GM12878 (cell line): ENCODE measurements at regions not wholly inside any gene's neighbourhood (a gene's known extent, or its start where the extent isn't known, plus 50 kb on each side); places are given as distances from the start of the nearest gene placed in this dataset.

Source experiments
- ATAC-seq: fragments of 200-7000 bp; cut with Tn5 transposase; 3 replicates; pipeline ENCODE4 v1.9.1; 2020; ENCODE audit warnings: mild to moderate bottlenecking, moderate library complexity
- BruUV-seq: library from RNA; stranded (reverse); fragments of 400-500 nt; replicated peaks from 2 replicates; lab custom pipeline; 2021; lab: Mats Ljungman, UMichigan
- CTCF ChIA-PET: fragments of 300-600 bp; sonication (Branson Sonifier 250); formaldehyde crosslinking; extraction: SDS; loops from one replicate; lab custom pipeline; 2021; ENCODE audit warnings: inconsistent platforms; lab: Yijun Ruan, JAX
- POLR2A ChIA-PET: fragments of 350-600 bp; formaldehyde crosslinking; extraction: SDS; loops from one replicate; lab custom pipeline; 2021; ENCODE audit warnings: inconsistent platforms; lab: Charles Lee
- RAD21 ChIA-PET: fragments of 300-600 bp; sonication (Branson Sonifier 250); formaldehyde crosslinking; loops from one replicate; lab custom pipeline; 2023; ENCODE audit warnings: antibody characterized with exemption; ENCODE audit not compliant: unreplicated experiment; lab: Charles Lee
- SMC1A ChIA-PET: fragments of 300-600 bp; sonication (Branson Sonifier 250); formaldehyde crosslinking; loops from one replicate; lab custom pipeline; 2023; ENCODE audit not compliant: unreplicated experiment, uncharacterized antibody; lab: Charles Lee
- DNase-seq: peaks from one replicate; pipeline ENCODE4 v3.0.0-alpha.2; 2011; ENCODE audit warnings: low read depth, low spot score
- FAIRE-seq: peaks from 3 replicates; lab custom pipeline; 2011; peaks lifted over from hg19 to GRCh38; lab: Jason Lieb, UNC
- H2AFZ ChIP-seq: 2 replicates; pipeline ENCODE4 v1.6.0; 2011; ENCODE audit warnings: low read depth, low read length, control low read depth; ENCODE audit not compliant: control insufficient read depth
- H3K27ac ChIP-seq: 2 replicates; pipeline ENCODE4 v1.5.1; 2011; ENCODE audit warnings: control low read depth; ENCODE audit not compliant: control insufficient read depth, insufficient read depth
- H3K27me3 ChIP-seq, 2 experiments: replicated peaks in 1 of 2; 2 replicates each; pipeline versions ENCODE4 v1.6.0 to v1.6.1; 2011; ENCODE audit warnings: low read length in 1 of 2; ENCODE audit not compliant: control insufficient read depth in 2 of 2, insufficient read depth in 2 of 2
- H3K36me3 ChIP-seq, 2 experiments: 2 replicates each; pipeline ENCODE4 v1.5.1; 2011; ENCODE audit warnings: low read length in 1 of 2; ENCODE audit not compliant: control insufficient read depth in 2 of 2, insufficient read depth in 2 of 2
- H3K4me1 ChIP-seq: 2 replicates; pipeline ENCODE4 v1.6.1; 2011; ENCODE audit warnings: mild to moderate bottlenecking, low read length, moderate library complexity, mixed read lengths; ENCODE audit not compliant: control insufficient read depth, insufficient read depth
- H3K4me2 ChIP-seq: 2 replicates; pipeline ENCODE4 v1.6.0; 2011; ENCODE audit warnings: control low read depth; ENCODE audit not compliant: control insufficient read depth, insufficient read depth
- H3K4me3 ChIP-seq: fragments of 200-600 bp; sonication (generic); 2 replicates; pipeline ENCODE4 v1.5.1; 2016
- H3K79me2 ChIP-seq: 2 replicates; pipeline ENCODE4 v1.6.0; 2011; ENCODE audit warnings: low read length; ENCODE audit not compliant: control insufficient read depth, insufficient read depth
- H3K9ac ChIP-seq: 2 replicates; pipeline ENCODE4 v1.8.0; 2011; ENCODE audit warnings: low read length, control low read depth, mixed read lengths; ENCODE audit not compliant: control insufficient read depth, insufficient read depth
- H3K9me3 ChIP-seq: replicated peaks from 3 replicates; pipeline ENCODE4 v1.5.1; 2011; ENCODE audit warnings: mild to moderate bottlenecking, low read length; ENCODE audit not compliant: control insufficient read depth, insufficient read depth
- H4K20me1 ChIP-seq: 2 replicates; pipeline ENCODE4 v1.6.0; 2011; ENCODE audit not compliant: control insufficient read depth, insufficient read depth
- ATF7 ChIP-seq: fragments of 450-650 bp; IDR thresholded peaks from 2 replicates; pipeline ENCODE4 v1.6.1; 2016; ENCODE audit warnings: low read depth, mild to moderate bottlenecking
- CHD4 ChIP-seq: fragments of 200-600 bp; sonication (generic); IDR thresholded peaks from 2 replicates; pipeline ENCODE4 v1.6.1; 2016; ENCODE audit warnings: mild to moderate bottlenecking
- CREB1 ChIP-seq: IDR thresholded peaks from 2 replicates; pipeline ENCODE4 v1.6.1; 2012; ENCODE audit warnings: low read depth, mild to moderate bottlenecking, inconsistent platforms
- EP300 ChIP-seq, 2 experiments: fragments of 150-350 bp in 1 of 2; IDR thresholded peaks; 2 replicates each; pipeline ENCODE4 v1.6.1; 2011 to 2012; ENCODE audit warnings: low read depth in 2 of 2, low read length in 2 of 2, borderline replicate concordance in 1 of 2, improper control_type of control experiment in 1 of 2, inconsistent platforms in 1 of 2; ENCODE audit not compliant: control insufficient read depth in 1 of 2
- ETV6 ChIP-seq, 2 experiments: fragments of 450-650 bp in 1 of 2; IDR thresholded peaks in 1 of 2; conservative IDR thresholded peaks in 1 of 2; 2 replicates each; pipeline ENCODE4 v1.6.1; 2014; ENCODE audit warnings: antibody characterized with exemption in 1 of 2, borderline replicate concordance in 1 of 2, low read depth in 1 of 2, mild to moderate bottlenecking in 1 of 2, moderate library complexity in 1 of 2
- IRF5 ChIP-seq: fragments of 450-650 bp; IDR thresholded peaks from 2 replicates; pipeline ENCODE4 v1.6.1; 2017; ENCODE audit warnings: borderline replicate concordance
- KLF5 ChIP-seq: fragments of 450-650 bp; IDR thresholded peaks from 2 replicates; pipeline ENCODE4 v1.6.1; 2014; ENCODE audit warnings: mild to moderate bottlenecking; ENCODE audit not compliant: partially characterized antibody
- MEF2A ChIP-seq: IDR thresholded peaks from 2 replicates; pipeline ENCODE4 v1.6.1; 2011; ENCODE audit warnings: low read depth, mild to moderate bottlenecking, low read length, moderate library complexity; ENCODE audit not compliant: insufficient read depth
- MTA2 ChIP-seq: fragments of 450-650 bp; IDR thresholded peaks from 2 replicates; pipeline ENCODE4 v1.6.1; 2016; ENCODE audit warnings: low read depth, mild to moderate bottlenecking, moderate library complexity
- NFYB ChIP-seq: IDR thresholded peaks from 2 replicates; pipeline ENCODE4 v1.6.1; 2011; ENCODE audit warnings: low read depth, mild to moderate bottlenecking, low read length, improper control_type of control experiment, moderate library complexity; ENCODE audit not compliant: insufficient read depth
- RBBP5 ChIP-seq: fragments of 200-600 bp; sonication (generic); conservative IDR thresholded peaks from 2 replicates; pipeline ENCODE4 v1.6.1; 2016
- RELA ChIP-seq: fragments of 450-650 bp; IDR thresholded peaks from 2 replicates; pipeline ENCODE4 v1.8.0; 2014; ENCODE audit warnings: borderline replicate concordance; ENCODE audit not compliant: partially characterized antibody
- SMAD5 ChIP-seq: IDR thresholded peaks from 2 replicates; pipeline ENCODE4 v1.6.1; 2016; ENCODE audit warnings: antibody characterized with exemption, low read depth
- SPI1 ChIP-seq: IDR thresholded peaks from 2 replicates; pipeline ENCODE4 v1.6.1; 2011; ENCODE audit warnings: low read depth, mild to moderate bottlenecking, low read length, moderate library complexity, borderline replicate concordance; ENCODE audit not compliant: insufficient read depth
- WGBS: methylation state at CpG from one replicate; pipeline ENCODE4 v1.1.6; 2016; ENCODE audit warnings: low lambda C conversion rate; ENCODE audit not compliant: insufficient replicate concordance, insufficient coverage; ENCODE audit errors: missing lambda C conversion rate; 5-methylcytosine and 5-hydroxymethylcytosine counted together
- in situ Hi-C: fragments of 300-500 bp; cut with MboI; formaldehyde crosslinking; loops from 9 replicates; pipeline ENCODE4 v1.14.3; 2018; ENCODE audit warnings: mixed read lengths
- intact Hi-C: fragments of 100-400 bp; cut with micrococcal nuclease; formaldehyde crosslinking; loops from one replicate; pipeline ENCODE4 v1.14.2; 2022; ENCODE audit not compliant: unreplicated experiment
- TF ChIP-seq, protein P1 (sequence below): IDR thresholded peaks from 2 replicates; pipeline ENCODE4 v1.6.1; 2012; ENCODE audit warnings: low read length, inconsistent platforms

GRCh38 chr13:44808185-44808584, 181.1 kb downstream of the NUFIP1 start:
- in situ Hi-C loops (no loop called here), intact Hi-C loops (no loop called here)
- BruUV-seq = no TSS peak
- ATAC-seq (no peak), FAIRE-seq (no peak)
- no peaks in the 10 kb centered on the region for H3K4me1 ChIP-seq
- H4K20me1 ChIP-seq = no peaks in the 10 kb centered on the region
- no peak overlapping the region for H3K4me3 ChIP-seq
- TF ChIP-seq CHD4 (no peak), NFYB (no peak), MEF2A (no peak)
- TF ChIP-seq, all 136 proteins: peak for 0
- H3K27me3 ChIP-seq = no peaks in the 10 kb centered on the region; a peak in 2 of 4 replicates
- H3K9ac ChIP-seq = no peak overlapping the region
- ChIA-PET CTCF (no interaction called here), RAD21 (no interaction called here), POLR2A (no interaction called here), SMC1A (no interaction called here)
- DNase-seq = no peak
- no peaks in the 10 kb centered on the region for H3K9me3 ChIP-seq
- no peak overlapping the region for H3K27ac ChIP-seq
- H2AFZ ChIP-seq = no peak overlapping the region
- H3K4me2 ChIP-seq = no peak overlapping the region
- WGBS = 0% methylated on average over 1 of the region's 1 CpG
- H3K79me2 ChIP-seq = no peaks in the 10 kb centered on the region
- H3K36me3 ChIP-seq = no peaks in the 10 kb centered on the region

DNA sequence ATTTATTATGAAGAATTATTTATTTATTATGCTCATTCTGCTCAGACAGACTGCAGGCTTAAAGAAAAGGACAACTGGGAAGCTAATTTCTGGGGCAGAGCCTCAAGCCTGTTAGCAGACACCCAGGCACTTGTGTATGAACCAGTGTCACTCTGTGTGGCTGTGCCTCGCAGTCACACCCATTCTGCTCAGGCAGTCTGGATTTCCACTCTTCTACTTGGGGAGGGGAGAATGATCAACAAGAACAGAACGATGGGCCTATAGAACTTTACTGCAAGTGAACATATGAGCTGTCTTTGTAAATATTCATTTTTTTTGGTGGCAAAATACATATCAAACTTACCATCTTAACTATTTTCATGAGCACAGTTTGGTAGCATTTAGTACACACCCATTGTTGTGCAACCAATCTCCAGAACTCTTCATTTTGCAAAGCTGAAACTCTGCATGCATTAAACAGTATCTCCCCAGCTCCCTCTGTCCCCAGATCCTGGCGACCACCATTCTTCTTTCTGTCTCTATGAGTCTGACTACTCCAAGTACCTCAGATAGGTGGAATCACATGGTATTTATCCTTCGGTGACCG, 181.7 kb downstream of the NUFIP1 start:
- DNase-seq (no peak), FAIRE-seq (no peak), ATAC-seq (no peak)
- H3K4me2 ChIP-seq = no peak overlapping the region
- H3K27me3 ChIP-seq = no peaks in the 10 kb centered on the region; a peak in 2 of 4 replicates
- H4K20me1 ChIP-seq = no peaks in the 10 kb centered on the region
- 35% methylated on average over 5 of the region's 5 CpGs for WGBS
- RAD21 ChIA-PET = no interaction called here
- H3K9me3 ChIP-seq = no peaks in the 10 kb centered on the region
- POLR2A ChIA-PET = no interaction called here
- CTCF ChIA-PET = no interaction called here
- no peak overlapping the region for H3K9ac ChIP-seq
- intact Hi-C loops (no loop called here), in situ Hi-C loops (no loop called here)
- no peaks in the 10 kb centered on the region for H3K36me3 ChIP-seq
- no peaks in the 10 kb centered on the region for H3K79me2 ChIP-seq
- no peak overlapping the region for H3K27ac ChIP-seq
- no peak overlapping the region for H2AFZ ChIP-seq
- no peaks in the 10 kb centered on the region for H3K4me1 ChIP-seq
- SMC1A ChIA-PET = no interaction called here
- no TSS peak for BruUV-seq
- H3K4me3 ChIP-seq = no peak overlapping the region
- no peak for TF ChIP-seq SPI1
- TF ChIP-seq CREB1 = no peak
- TF ChIP-seq, protein P1, sequence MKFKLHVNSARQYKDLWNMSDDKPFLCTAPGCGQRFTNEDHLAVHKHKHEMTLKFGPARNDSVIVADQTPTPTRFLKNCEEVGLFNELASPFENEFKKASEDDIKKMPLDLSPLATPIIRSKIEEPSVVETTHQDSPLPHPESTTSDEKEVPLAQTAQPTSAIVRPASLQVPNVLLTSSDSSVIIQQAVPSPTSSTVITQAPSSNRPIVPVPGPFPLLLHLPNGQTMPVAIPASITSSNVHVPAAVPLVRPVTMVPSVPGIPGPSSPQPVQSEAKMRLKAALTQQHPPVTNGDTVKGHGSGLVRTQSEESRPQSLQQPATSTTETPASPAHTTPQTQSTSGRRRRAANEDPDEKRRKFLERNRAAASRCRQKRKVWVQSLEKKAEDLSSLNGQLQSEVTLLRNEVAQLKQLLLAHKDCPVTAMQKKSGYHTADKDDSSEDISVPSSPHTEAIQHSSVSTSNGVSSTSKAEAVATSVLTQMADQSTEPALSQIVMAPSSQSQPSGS = no peak
- no peak for TF ChIP-seq ETV6 (conservative IDR thresholded peaks at IDR 0.05 in 1 of 2, IDR thresholded peaks at IDR 0.05 in 1 of 2; ENCODE audit: borderline replicate concordance in 1 of 2, low read depth in 1 of 2)
- TF ChIP-seq KLF5 = no peak
- TF ChIP-seq IRF5 = no peak
- no peak for TF ChIP-seq SMAD5
- no peak for TF ChIP-seq MTA2
- TF ChIP-seq EP300 (IDR thresholded peaks at IDR 0.05; ENCODE audit: borderline replicate concordance in 1 of 2, control insufficient read depth in 1 of 2, low read depth in 2 of 2, low read length in 2 of 2) = no peak
- no peak for TF ChIP-seq ATF7
- no peak for TF ChIP-seq RBBP5
- TF ChIP-seq RELA = no peak
